ENCODE measurements at regions not wholly inside any gene's neighbourhood (a gene's known extent, or its start where the extent isn't known, plus 50 kb on each side); places are given as distances from the start of the nearest gene placed in this dataset.

DNA sequence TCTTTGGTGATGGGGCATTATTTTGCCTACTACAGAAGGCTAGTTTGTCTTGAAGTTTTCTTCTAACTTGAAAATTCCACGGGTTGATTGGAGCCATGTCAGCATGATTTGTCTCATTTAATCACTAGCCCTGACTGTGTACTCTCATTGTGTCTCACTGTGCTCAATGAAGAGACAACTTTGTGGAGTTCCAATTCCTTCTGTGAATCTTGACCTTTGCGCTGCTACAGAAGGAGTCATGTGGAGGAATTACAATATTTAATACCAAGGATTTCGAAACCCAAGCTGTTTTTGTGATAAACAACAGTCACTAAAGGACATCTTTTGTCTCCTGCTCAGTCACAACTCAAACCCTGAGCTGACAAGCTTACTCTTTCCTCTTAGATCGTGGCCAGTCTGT lies 98.6 kb upstream of the ACTBL2 start:
- TF ChIP-seq, protein P1, sequence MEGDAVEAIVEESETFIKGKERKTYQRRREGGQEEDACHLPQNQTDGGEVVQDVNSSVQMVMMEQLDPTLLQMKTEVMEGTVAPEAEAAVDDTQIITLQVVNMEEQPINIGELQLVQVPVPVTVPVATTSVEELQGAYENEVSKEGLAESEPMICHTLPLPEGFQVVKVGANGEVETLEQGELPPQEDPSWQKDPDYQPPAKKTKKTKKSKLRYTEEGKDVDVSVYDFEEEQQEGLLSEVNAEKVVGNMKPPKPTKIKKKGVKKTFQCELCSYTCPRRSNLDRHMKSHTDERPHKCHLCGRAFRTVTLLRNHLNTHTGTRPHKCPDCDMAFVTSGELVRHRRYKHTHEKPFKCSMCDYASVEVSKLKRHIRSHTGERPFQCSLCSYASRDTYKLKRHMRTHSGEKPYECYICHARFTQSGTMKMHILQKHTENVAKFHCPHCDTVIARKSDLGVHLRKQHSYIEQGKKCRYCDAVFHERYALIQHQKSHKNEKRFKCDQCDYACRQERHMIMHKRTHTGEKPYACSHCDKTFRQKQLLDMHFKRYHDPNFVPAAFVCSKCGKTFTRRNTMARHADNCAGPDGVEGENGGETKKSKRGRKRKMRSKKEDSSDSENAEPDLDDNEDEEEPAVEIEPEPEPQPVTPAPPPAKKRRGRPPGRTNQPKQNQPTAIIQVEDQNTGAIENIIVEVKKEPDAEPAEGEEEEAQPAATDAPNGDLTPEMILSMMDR (IDR thresholded peaks at IDR 0.05; ENCODE audit: low read depth, low read length) = no peak
- DNase-seq (ENCODE audit: extremely low read depth, low read depth) = no peak

DNA sequence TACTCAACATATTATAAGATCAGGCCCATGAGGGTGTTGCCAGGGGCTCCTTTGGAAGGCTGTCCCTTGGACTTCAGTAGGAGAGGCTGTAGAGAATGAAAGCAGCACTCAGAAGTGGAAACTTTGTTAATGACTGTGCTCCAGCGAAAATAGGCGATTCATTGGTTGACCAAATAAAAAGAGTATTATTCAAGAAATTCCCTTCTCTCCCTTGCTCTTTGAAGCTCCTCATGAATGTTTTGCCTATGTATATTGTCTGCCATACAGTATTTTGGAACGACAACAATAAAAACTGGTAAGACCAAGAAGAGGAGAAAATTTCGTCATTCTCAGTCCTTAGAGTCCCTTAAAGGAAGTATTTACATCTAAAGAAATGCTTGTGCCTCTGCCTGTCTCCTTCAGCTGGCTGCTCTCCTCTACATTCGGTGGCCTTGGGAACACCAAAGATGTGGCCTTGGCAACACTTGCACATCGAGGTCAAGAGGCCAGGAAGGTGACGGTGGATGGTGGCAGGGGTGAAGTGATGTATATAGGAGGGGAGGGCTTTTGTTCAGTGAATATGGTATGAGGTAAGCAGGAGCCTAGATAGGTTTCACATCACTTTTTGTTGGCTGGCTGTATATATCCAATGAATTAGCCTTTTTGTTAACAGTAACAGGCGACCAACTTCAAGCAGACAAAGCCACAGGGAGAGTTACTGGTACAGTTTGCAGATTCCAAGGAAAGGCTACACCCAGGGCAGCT lies 95.0 kb upstream of the ACTBL2 start:
- no peak for DNase-seq (ENCODE audit: extremely low read depth, low read depth)
- TF ChIP-seq, protein P1 (IDR thresholded peaks at IDR 0.05; ENCODE audit: low read depth, low read length) = no peak

DNA sequence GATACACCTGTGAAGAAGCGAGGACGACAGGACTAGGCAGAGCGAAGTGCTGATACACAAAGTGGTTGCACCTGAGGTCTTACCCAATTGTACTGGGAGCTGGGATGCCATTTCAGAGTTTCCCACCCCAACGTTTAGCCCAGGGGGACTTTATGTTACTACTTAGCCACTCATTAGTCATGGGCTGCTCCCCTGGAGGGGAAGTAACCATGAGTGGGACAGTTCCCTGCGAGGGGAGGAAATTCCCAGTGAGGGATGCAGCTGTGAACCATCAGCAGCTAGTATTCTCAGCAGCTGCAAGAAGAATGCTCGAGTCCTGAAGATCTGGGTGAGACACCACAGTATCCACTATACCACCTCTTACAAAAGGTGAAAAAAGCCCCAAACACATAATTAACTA lies 93.7 kb upstream of the ACTBL2 start:
- TF ChIP-seq, protein P1 (IDR thresholded peaks at IDR 0.05; ENCODE audit: low read depth, low read length) = no peak
- DNase-seq (ENCODE audit: extremely low read depth, low read depth) = no peak

DNA sequence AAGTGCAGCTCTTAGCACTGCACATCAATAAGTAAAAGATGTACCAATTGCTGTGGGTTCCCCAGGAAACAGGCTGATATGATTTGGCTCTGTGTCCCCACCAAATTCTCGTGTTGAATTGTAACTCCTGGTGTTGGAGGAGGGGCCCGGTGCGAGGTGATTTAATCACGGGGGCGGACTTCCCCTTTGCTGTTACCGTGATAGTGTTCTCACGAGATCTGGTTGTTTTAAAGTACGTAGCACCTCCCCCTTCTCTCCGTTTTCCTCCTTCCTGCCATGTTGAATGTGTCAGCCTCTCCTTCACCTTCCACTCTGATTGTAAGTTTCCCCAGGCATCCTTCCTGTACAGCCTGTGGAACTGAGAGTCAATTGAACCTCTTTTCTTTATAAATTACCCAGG lies 93.2 kb upstream of the ACTBL2 start:
- no peak for DNase-seq (ENCODE audit: extremely low read depth, low read depth)
- TF ChIP-seq, protein P1 (IDR thresholded peaks at IDR 0.05; ENCODE audit: low read depth, low read length) = no peak

DNA sequence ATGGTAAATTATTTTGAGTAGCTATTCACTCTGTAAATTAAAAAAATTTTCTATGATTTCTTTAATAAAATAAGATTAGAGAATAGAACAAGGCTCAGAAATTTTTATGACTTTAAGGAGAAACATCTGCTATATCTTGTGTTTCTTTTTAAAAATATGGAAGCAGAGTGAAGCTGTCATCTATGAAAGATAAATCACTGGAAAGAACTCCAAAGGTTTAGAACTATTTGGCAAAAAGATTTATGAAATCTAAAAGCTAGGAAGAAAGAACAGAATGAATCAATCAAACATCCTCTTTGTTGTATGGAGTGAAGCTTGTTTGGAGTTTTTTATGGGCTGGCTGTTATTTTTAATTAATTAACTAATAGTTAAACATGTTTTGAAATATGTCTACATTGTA lies 89.8 kb upstream of the ACTBL2 start:
- no peak for DNase-seq (ENCODE audit: extremely low read depth, low read depth)
- TF ChIP-seq, protein P1 (IDR thresholded peaks at IDR 0.05; ENCODE audit: low read depth, low read length) = no peak

DNA sequence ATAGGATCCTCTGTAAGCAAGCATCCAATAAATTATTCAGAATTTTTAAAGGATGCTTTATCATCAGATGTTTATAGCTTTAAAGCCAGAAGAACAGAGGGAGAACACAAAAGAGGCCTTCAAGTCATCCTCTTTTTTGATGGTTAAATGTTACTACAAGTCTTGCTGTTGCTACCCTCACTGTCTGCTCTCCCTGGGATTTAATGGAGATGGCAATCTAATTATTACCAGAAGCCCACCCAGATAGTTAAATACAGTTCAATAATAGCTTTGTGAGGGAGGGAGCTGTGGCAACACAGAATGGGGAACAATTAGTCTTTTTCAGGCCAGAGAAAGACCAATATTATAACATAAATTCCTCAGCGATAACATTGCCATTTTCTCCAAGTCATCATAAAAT lies 87.0 kb upstream of the ACTBL2 start:
- no peak for DNase-seq (ENCODE audit: extremely low read depth, low read depth)
- TF ChIP-seq, protein P1 (IDR thresholded peaks at IDR 0.05; ENCODE audit: low read depth, low read length) = no peak

DNA sequence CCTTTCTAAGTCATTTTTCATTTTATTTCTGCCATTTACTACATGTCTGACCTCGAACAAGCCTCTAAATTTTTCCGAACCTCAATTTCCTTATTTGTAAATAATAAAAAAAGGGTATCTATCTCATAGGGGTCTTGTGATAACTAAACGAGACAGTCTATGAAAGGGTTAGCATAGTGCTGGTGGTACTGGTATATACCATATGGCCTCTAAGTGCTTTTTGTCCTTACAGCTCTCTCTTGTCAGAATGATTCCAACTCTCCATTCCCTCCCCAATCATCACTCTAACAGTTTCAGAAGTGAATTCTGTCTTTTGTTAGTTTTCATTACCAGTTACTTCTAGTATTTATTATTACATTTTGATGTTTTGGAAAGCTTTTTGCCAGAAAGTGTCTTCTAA lies 85.5 kb upstream of the ACTBL2 start:
- no peak for DNase-seq (ENCODE audit: extremely low read depth, low read depth)
- TF ChIP-seq, protein P1 (IDR thresholded peaks at IDR 0.05; ENCODE audit: low read depth, low read length) = no peak

Measured in AG09319 (cell line).